ENCODE measurements at regions not wholly inside any gene's neighbourhood (a gene's known extent, or its start where the extent isn't known, plus 50 kb on each side); places are given as distances from the start of the nearest gene placed in this dataset.
"Not testable (repeated sequence)": the region's sequence is repeated elsewhere in the genome, so short reads cannot be mapped to it uniquely, and the experiment has no call there.

DNA sequence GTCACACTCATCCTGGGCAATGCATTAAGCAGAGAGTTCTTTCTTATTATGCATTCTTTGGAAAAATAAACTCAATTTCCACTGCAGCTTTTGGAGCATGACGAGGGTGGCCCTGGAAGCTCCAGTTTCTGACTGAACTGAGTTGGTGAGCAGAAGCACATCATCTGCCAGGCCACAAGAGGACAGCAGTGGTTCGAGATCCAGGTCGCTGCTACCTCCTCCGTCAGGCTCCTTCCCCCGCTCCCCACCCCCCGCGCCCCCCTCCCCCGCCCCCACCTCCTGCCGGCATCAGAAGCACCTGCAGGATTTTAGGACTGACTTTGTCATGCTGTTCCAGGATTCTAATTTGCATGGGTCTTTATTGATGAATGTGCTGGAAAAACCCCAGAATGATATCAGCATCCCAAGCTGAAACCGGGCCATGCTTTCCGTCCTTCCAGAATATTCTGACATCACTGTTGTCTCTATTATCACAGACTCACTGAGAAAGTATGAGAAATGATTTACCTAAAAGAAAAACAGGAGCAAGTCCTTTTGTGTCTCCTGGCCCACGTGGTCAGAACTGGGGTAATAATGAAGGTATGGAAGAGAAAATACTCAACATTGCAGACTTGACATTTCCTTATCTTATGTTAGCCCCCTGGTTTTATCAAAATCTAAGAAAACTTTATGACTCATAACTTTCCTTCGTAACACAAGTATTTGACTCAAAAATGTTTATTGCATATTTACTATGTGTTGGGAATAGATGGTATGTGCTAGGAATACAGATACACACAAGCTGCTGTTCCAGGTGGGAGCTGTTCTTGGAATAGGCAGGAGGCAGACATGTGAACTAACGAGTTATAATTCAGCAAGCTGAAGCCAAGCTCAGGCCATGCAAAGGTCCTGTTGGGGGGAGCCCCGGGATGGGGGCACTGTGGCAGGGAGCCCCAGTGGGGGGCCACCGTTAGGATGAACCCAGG is 220.2 kb upstream of the EXOC2 start:
- in situ Hi-C loops (cut with HindIII; ENCODE audit: low sequenced_read_pairs) = no loop called here

- in situ Hi-C loops (cut with HindIII; ENCODE audit: low sequenced_read_pairs) = no loop called here
These were observed 215.0 kb upstream of the EXOC2 start for GRCh38 chr6:907928-908327.

DNA sequence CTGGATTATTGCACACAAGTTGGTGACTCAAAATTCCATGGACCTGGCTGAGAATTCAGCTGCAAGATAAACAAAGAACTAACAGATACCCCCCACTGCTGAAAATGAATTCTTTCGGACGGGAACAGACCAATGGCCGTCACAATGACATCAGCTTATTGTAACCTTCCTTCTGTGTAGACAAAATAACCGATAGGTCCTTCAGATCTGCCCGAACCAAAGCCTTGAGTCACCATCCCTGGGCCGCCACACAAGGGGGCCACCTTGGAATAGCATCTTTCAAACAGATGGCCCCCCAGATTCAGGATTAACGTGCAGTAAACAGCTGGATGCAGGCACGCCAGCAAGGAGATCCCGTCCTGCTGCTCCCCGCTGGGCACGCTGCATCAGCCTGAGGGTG is 214.0 kb upstream of the EXOC2 start:
- in situ Hi-C loops (cut with HindIII; ENCODE audit: low sequenced_read_pairs) = no loop called here

- in situ Hi-C loops (cut with HindIII; ENCODE audit: low sequenced_read_pairs) = no loop called here
These were observed 212.6 kb upstream of the EXOC2 start for GRCh38 chr6:905556-905955.

- in situ Hi-C loops (cut with HindIII; ENCODE audit: low sequenced_read_pairs) = no loop called here
These were observed 212.1 kb upstream of the EXOC2 start for GRCh38 chr6:904994-905393.

- in situ Hi-C loops (cut with HindIII; ENCODE audit: low sequenced_read_pairs) = no loop called here
These were observed 210.8 kb upstream of the EXOC2 start for GRCh38 chr6:903761-904160.

GRCh38 chr6:901696-902460 is 208.9 kb upstream of the EXOC2 start:
- in situ Hi-C loops (cut with HindIII; ENCODE audit: low sequenced_read_pairs) = no loop called here

DNA sequence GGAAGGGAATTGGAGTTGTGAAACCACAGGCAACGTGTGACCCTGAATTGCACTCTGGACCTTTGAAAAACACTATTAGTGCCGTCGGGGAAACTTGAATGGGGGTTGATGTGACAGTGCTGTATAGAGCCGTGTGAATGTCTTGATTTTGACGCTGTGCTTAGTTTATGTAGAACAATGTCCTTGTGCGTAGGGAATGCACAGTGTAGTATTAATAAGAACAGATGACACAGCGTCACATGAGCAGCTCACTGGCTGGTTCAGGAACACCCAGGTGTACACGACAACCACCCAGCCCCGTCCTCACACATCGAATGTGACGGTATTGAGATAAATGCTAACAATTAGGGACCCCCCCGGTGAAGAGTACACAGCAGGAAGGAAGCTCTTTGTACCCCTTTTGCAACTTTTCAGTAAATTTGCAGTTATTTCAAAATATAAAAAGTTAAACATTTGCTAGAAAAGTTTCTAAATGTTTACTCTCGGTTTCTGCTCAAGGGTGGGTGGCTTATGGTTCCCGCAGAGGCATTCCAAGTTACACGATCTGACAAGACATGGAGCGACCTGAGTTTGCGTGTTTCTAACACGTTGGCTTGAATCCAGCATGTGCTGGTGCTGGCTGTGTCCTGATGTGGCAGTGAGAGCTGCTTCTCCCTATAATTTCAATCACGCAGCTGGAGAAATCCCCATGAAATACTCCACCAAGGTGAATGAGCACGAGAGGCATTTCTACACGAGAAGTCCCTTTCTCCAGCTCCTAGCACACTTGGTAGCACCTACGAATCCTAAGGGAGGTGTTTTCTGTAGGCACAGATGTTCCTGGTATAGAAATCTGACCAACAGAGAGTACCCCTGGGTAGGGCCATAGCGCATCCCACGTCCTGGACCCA is 208.0 kb upstream of the EXOC2 start:
- in situ Hi-C loops (cut with HindIII; ENCODE audit: low sequenced_read_pairs) = no loop called here

- in situ Hi-C loops (cut with HindIII; ENCODE audit: low sequenced_read_pairs) = no loop called here
These were observed 204.7 kb upstream of the EXOC2 start for GRCh38 chr6:897528-898207.

GRCh38 chr6:894274-894673 is 201.3 kb upstream of the EXOC2 start:
- in situ Hi-C loops (cut with HindIII; ENCODE audit: low sequenced_read_pairs) = no loop called here

DNA sequence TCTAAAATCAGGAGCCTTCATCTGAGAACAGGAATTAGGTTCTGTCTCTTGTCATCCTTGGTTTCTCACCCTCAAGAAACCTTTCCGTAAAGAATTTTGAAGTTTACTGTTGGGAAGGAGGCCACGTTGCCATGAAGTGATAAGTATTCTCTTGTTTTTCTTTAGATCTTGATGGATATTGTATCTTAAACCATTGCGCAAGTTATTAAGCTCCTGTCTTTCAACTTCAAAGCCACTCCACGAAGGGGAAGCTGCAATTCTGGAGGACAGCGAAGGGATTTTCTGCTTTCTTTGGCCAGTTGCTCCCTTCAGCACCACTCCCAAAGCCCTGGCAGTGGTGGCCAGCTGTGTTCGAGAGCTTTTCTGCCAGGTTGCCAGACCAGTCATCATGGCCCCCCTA is 198.1 kb upstream of the EXOC2 start:
- in situ Hi-C loops (cut with HindIII; ENCODE audit: low sequenced_read_pairs) = no loop called here

- in situ Hi-C loops (cut with HindIII; ENCODE audit: low sequenced_read_pairs) = no loop called here
These were observed 197.3 kb upstream of the EXOC2 start for GRCh38 chr6:890201-890600.

DNA sequence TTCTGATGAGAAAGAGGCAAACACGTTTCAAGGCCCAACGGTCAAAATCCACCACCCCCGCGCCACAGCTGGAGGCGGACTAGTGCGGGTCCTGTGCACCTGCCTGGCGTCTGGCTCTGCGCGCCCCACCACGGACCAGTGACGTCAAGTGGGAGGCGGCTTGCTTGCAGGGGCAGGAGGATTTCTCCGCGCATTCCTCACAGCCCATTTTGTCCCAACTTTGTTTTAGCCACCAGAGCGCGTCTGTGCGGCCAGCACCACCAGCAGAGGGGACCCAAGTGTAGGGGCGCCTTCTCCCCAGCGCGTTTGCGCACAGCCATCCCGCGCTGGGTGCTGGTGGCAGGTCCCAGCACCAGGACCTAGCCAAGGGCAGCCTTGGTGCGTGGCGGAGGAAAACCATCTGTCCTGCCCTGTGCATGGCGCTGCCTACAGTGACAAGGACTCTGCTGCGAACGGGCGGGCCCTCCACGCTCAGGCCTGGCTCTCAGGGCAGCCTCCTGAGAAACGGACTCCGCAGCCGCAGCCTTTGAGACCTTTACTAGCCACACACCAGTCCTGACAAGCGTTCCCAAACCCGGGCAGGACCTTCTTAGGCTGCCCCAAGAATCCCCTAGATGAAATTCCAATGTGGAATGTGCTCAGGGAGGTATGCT is 194.8 kb upstream of the EXOC2 start:
- in situ Hi-C loops (cut with HindIII; ENCODE audit: low sequenced_read_pairs) = no loop called here

- in situ Hi-C loops (cut with HindIII; ENCODE audit: low sequenced_read_pairs) = not testable (repeated sequence)
These were observed 193.2 kb upstream of the EXOC2 start for GRCh38 chr6:886116-886515.

DNA sequence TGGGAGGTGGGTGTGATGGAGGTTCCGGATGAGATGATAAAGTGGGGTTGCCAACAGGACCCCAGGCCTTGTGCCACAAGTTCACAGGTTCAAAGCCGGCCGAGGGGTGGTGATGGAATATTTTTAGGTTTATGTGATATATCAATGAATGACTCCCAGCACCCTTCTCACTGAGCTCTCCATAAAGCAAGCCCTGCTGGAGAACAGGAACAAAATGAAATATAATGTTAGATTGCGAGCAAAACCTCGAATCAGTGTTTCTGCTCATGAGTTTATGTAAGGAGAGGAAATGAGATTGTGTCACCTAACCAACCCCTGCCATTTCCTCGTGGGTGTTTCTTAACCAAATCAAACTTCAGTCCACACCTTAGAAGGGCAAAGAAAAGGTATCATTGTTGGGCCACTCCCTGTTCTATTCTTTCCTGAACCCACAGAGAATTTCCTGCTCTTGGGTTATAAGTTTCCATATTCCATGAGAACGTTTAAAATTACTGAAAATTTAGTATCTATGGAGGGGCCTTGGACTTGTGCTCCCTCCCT is 192.2 kb upstream of the EXOC2 start:
- in situ Hi-C loops (cut with HindIII; ENCODE audit: low sequenced_read_pairs) = no loop called here

- in situ Hi-C loops (cut with HindIII; ENCODE audit: low sequenced_read_pairs) = no loop called here
These were observed 191.6 kb upstream of the EXOC2 start for GRCh38 chr6:884570-884969.

GRCh38 chr6:882084-882598 is 189.2 kb upstream of the EXOC2 start:
- in situ Hi-C loops (cut with HindIII; ENCODE audit: low sequenced_read_pairs) = no loop called here

DNA sequence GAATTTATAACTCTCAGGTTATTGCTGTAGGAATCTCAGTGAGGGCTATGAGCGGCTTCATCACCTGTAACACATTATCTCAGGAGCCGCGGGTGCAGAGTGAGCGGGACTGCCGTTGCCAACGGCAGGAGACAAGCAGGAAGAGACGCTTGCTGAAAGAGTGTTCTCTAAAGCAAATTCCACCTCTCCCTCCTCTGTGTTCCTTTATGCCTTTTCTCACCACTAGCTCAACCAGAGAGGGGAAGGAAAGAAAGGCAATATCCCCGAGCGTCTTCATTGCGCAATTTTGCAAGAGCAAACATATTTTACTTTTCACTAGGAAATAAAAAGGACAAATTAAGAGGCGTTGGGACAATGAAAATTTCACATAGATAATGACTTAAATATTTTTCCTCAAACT is 185.2 kb upstream of the EXOC2 start:
- in situ Hi-C loops (cut with HindIII; ENCODE audit: low sequenced_read_pairs) = loop anchor here (5.0 kb wide), 1 partner anchor 79 kb away; no protein-coding TSS in a partner anchor

GRCh38 chr6:875012-875411 is 182.1 kb upstream of the EXOC2 start:
- in situ Hi-C loops (cut with HindIII; ENCODE audit: low sequenced_read_pairs) = loop anchor here (5.0 kb wide), 1 partner anchor 82 kb away; no protein-coding TSS in a partner anchor

Data from endothelial cell of hepatic sinusoid (primary cell).